CD4-positive, alpha-beta T cell treated with Interleukin-21 for 1 hour (primary cell): ENCODE measurements at regions not wholly inside any gene's neighbourhood (a gene's known extent, or its start where the extent isn't known, plus 50 kb on each side); places are given as distances from the start of the nearest gene placed in this dataset.

Source experiments
- DNase-seq: peaks from one replicate; pipeline ENCODE4 v3.0.0-alpha.2; 2020

DNA sequence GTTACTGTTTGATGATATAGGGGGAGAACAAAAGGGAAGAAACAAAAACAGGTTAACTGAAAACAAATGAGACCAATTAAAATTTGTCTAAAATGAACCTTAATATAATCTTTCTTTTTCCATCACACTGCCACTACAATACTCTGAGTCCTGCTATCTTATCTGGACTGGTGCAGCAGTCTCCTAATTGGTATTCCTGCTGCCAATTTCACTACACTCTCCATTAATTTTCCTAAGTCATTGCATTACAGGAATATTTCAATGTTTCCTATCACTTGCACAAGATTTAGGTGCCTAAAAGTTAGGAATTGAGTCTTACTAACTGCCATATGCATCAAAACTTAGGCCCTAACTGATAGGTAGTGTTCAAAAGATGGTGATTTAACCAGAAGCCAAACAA is 884.9 kb upstream of the MGAT4C start:
- no peak for DNase-seq

GRCh38 chr12:87140262-87140661 is 884.1 kb upstream of the MGAT4C start:
- DNase-seq = no peak

DNA sequence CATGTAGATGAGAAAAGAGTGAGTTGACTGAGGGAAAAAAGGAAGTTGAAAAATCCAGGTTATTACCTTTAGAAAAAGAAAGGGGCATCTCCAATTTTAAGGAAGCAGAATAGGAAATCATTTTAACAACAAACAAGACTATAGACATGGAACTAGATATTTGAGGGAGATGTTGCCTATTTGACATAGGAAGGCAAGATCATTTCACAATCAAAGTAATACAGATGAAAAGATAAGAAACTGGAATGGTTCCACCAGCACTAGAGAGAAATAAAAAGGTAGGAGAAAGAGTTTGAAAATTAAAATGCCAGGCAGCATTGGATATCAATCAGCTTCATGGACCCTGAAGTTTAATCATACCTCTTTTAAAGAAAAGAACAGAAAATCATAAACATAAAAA is 881.0 kb upstream of the MGAT4C start:
- no peak for DNase-seq

- DNase-seq = no peak
Measured at GRCh38 chr12:87136330-87136976, 880.3 kb upstream of the MGAT4C start.

DNA sequence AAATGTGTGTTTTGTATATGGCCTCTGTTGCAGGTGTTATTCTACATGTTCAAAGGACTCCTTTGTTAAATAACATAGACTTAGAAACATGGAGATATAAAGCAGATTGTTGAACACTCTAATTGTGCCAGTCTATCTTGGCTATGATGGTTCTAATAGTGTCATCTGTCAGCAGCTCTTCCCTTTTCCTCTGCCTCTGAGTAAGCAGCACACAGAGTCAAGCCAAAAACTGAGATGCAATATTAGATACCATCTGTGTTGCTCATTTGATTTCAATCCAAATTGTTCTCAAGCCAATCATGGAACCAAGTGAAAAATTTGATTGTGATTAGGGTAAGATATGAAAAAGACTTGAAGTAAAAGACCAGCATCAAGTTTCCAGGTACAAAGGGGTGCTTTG is 871.1 kb upstream of the MGAT4C start:
- no peak for DNase-seq

GRCh38 chr12:87121896-87122295 is 865.7 kb upstream of the MGAT4C start:
- no peak for DNase-seq

- no peak for DNase-seq
Measured at GRCh38 chr12:87120440-87120839, 864.2 kb upstream of the MGAT4C start.

- no peak for DNase-seq
Measured at GRCh38 chr12:87119713-87120112, 863.5 kb upstream of the MGAT4C start.

DNA sequence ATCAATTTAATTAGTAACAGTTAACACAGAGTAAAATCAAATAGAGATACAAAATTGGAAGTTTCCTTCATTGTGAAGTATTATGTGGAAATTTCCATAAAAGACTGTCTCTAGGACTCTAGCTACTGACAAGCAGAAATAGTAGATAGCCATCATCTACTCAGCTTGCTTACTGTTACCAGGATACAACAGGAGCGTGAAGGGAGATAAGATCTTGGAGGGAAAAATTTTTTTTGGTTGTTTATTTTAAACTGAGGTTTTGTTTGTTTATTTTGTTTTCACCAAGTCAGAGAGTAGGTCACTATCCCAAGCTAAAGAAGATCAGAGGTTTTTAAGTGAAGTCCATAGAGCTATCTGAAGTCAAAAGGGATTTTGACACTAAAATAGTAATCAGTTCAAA is 861.3 kb upstream of the MGAT4C start:
- no peak for DNase-seq

DNA sequence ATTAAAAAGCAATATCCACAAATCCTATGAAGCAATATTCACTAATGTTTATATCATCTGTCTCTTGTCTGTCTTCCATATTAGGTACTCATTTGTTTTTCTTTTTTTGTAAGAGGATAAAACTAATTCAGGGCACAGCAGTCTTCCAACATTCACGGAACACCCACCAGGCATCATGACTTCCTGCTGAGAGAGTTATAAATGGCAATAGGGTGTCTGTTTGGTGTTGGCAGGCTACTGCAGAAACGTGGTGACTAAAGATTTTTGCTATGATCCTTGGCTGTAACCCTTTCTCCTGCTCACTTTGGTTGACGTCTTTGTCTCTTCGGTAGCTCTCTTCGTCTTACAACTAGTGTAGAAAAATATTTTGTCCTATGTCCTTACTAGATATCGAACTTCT is 860.6 kb upstream of the MGAT4C start:
- no peak for DNase-seq

GRCh38 chr12:87112571-87113345 is 856.6 kb upstream of the MGAT4C start:
- no peak for DNase-seq

GRCh38 chr12:87107766-87108165 is 851.6 kb upstream of the MGAT4C start:
- DNase-seq = no peak

DNA sequence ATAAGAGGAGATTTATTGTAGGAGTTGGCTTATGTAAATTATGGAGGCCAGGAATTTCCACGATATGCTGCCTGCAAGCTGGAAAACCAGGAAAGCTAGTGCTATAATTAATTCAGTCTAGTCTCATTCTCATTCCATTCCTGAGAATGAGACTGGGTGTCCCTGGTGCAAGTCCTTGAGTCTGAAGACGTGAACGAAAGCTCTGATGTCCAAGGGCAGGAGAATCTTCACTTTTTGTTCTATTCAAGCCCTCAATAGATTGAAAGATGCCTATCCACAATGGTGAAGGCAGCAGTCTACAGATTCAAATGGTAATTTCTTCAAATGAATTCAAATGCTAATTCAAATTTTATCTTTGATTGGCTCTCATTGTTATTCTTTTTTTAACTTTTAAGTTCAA is 851.1 kb upstream of the MGAT4C start:
- no peak for DNase-seq

DNA sequence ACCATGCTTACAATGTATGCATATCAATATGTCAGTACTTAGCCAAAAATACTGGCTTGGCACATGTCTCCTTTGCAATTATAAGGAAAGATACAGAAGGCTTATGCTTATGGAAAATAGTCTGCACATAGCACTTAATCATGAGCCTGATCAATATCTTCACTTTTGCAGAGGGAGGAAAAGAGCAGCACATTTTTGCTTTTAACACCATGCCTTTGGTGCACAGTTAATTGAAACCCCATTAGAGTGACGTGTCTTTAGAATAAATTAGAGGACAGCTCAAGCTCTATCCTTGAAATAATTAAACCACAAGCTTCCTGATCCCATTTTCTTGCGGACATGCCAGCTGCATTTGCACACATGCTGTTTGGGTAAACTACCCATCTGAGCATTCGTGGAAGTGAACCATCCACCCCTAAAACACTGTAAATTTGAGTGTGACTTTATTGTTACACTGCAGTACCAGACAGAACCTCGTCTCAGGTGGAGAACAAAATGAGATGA is 839.9 kb upstream of the MGAT4C start:
- DNase-seq = no peak

DNA sequence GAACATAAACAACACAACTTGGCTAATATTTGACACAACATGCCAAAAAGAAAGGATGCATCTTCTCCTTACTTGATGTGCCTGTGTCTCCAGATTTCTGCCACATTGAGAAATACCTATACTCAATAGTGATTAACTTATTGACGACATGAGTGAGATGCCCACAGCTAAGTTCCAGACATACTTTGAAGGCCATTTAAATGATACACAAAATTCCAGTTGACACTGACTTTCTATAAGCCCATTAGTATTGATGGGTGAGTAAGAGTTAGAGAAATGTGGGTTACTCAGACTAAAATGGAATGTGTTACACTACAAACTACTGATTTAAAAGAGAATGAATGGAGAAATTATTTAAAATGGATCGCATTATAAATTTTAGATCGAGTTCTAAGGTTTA is 838.2 kb upstream of the MGAT4C start:
- DNase-seq = no peak

- no peak for DNase-seq
Measured at GRCh38 chr12:87092421-87092820, 836.2 kb upstream of the MGAT4C start.

GRCh38 chr12:87086118-87086891 is 830.1 kb upstream of the MGAT4C start:
- no peak for DNase-seq

DNA sequence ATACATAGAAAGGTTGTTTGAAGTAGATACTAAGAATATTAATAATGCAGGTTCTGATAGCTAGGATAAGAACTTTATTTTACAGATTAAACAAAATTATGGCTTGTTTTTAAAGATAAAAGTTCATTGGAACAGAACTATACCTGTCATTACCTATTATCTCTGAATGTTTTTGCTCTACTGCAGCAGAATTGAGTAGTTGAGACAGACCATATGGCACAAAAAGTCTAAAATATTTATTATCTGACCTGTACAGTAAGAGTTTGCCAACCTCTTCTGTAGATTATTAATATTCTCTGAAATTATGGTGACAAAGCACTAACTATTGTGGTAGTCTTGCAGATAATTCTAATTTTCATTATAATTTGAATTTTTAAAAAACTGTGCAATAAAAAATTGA is 829.1 kb upstream of the MGAT4C start:
- DNase-seq = no peak

DNA sequence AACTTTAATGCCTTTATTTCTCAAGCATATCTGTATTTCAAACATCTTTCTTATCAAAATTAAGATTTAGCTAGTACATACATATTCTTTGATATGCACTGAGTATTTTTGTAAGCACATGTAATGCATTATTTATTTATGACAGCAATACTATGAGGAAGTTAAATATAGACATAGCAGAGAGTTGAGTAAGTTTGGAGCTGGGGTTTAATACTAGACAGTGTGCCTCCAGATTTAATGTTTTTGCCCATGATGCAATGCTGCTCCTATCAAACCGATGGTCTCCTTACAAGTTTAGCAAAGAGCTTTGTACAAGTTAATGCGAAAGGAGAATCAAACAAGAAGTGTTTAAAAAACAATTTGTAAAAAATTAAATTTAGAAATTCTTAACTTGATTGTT is 826.6 kb upstream of the MGAT4C start:
- DNase-seq = no peak

- DNase-seq = no peak
Measured at GRCh38 chr12:87074781-87075180, 818.6 kb upstream of the MGAT4C start.

DNA sequence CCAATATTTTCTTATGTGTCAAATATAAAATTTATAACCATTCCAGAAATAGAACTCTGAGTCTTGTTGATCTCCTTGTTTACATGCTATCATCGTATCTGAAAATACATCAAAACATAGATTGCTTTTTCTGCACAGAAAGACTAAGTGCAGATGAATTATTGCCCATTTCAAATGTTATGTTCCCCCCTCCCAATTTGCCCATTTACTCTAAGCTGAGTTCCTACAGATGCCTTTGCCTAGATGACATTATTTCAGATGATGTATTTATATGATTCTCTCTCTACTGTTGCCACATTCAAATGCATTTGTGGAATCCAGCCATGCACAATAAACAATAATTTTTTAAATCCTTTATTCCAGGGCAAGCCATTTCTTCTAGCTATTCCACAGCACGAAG is 810.1 kb upstream of the MGAT4C start:
- DNase-seq = no peak

DNA sequence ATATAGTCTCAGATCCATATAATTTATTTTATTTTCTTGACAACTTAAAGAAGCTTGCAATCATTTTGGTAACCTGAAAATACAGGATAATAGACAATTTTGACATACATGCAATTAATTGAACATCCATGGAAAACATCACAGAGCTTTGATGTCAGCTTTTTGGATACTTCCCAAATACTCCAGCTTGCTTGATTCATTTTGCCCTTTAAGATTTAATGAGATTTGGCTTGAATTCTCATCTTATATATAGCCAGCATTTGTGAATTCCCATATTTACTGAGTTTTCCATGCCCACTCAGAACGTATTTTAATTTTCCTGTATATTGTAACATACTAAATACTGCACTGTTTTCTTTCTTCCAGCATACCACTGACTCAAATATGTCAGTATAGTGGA is 803.0 kb upstream of the MGAT4C start:
- DNase-seq = no peak

DNA sequence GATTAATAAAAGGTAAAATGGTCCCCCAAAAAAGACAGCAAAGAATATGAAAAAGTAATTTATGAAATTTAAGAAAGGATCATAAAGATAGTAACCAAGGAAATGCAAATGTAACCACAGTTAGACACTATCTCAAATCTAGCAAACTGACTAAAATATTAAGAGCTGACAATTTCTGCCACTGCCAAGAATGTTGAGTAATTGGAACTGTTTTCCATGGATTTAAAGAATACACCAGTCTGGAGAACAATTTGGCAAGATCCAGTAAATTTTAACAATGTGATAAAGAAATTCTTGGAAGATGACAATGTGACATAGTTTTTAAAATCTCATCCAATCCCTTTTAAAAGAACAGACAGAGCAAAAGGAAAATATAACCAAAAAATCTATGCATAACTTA is 798.0 kb upstream of the MGAT4C start:
- DNase-seq = no peak

DNA sequence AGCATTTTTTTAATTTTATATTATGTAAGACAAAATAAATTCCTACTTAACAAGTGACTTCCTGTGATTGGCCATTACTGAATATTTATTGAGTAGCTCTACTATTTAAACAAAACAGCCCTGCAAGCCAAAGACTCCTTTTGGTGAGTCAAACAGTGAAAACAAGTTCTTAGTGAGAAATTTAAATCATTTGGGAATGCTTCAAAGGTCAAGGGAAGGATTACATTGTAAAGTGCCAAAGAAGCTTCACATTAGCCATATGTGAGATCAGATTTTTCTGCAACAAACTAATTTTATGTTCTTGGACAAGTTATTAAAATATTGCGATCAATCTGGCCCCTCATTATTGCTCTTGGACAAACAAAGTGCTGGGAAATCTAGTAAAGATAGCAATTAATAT is 795.4 kb upstream of the MGAT4C start:
- no peak for DNase-seq
